NCI-H2227 (cell line): ENCODE measurements at regions not wholly inside any gene's neighbourhood (a gene's known extent, or its start where the extent isn't known, plus 50 kb on each side); places are given as distances from the start of the nearest gene placed in this dataset.

ENCODE experiments used
- DNase-seq: peaks from one replicate; lab custom pipeline; 2025; ENCODE audit not compliant: unreplicated experiment; lab: John Stamatoyannopoulos, UW

DNA sequence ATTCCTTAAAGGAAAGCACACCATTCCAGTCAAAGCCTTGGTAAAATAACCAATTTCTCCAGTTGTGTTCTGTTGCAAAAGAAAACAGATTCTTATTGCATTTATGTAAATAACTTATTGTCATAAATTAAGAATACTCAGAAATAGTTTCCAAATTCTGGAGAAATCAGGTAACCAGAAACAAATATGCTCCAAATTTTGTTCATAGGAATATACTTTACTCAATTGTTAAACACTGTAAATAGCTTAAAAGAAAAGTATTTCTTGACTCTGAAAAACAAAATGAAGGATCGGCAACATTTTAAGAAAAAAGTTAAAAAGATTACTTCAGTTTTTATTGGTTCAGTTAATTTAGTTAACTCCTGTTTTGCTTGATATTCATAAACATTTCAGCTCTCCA, 67.1 kb upstream of the PIK3CG start:
- DNase-seq, result no peak

GRCh38 chr7:106802589-106802988, 62.5 kb upstream of the PIK3CG start:
- DNase-seq, result no peak

- DNase-seq, result no peak
Measured at GRCh38 chr7:106806556-106806955, 58.5 kb upstream of the PIK3CG start.

DNA sequence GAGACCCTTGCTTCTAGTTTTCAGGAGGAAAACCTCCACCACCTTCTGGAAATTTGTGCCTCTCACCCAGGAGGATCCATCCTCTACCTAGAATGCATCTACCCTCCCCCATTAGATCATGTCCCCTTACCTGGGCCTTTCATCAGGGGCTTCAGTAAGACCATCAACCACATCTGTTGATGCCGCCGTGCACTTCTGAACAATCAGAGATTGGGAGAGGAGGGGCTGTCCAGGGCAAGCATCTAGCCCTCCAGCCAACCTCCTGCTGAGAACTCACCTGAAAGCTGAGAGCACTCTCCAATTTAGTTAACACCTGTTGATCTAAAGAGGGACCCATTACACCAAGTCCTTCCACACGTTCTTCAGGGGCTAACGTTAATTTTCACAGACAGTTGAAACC, 57.6 kb upstream of the PIK3CG start:
- DNase-seq, result no peak

- DNase-seq, result no peak
Measured at GRCh38 chr7:106808967-106809635, 56.0 kb upstream of the PIK3CG start.

- no peak for DNase-seq
Measured at GRCh38 chr7:106811472-106811871, 53.6 kb upstream of the PIK3CG start.

GRCh38 chr7:106812027-106812643, 52.9 kb upstream of the PIK3CG start:
- DNase-seq, result no peak

- DNase-seq, result no peak
Measured at GRCh38 chr7:106813705-106814305, 51.3 kb upstream of the PIK3CG start.

GRCh38 chr7:106814887-106815286, 50.2 kb upstream of the PIK3CG start:
- no peak for DNase-seq
